NCI-H1436 treated with DMSO at 0.1 percent for 48 hours (cell line): ENCODE measurements at regions not wholly inside any gene's neighbourhood (a gene's known extent, or its start where the extent isn't known, plus 50 kb on each side); places are given as distances from the start of the nearest gene placed in this dataset.
"Not testable (repeated sequence)": the region's sequence is repeated elsewhere in the genome, so short reads cannot be mapped to it uniquely, and the experiment has no call there.

ENCODE experiments used
- DNase-seq: peaks from one replicate; lab custom pipeline; 2025; lab: John Stamatoyannopoulos, UW

- DNase-seq, result no peak
These were observed 484.4 kb upstream of the ADAMTS9 start for GRCh38 chr3:65172209-65172608.

- no peak for DNase-seq
These were observed 482.7 kb upstream of the ADAMTS9 start for GRCh38 chr3:65170390-65171042.

- DNase-seq, result no peak
These were observed 482.2 kb upstream of the ADAMTS9 start for GRCh38 chr3:65169961-65170360.

- DNase-seq, result no peak
These were observed 480.7 kb upstream of the ADAMTS9 start for GRCh38 chr3:65168547-65168946.

- no peak for DNase-seq
These were observed 478.7 kb upstream of the ADAMTS9 start for GRCh38 chr3:65166531-65166930.

- DNase-seq, result no peak
These were observed 470.2 kb upstream of the ADAMTS9 start for GRCh38 chr3:65158023-65158422.

- DNase-seq, result no peak
These were observed 466.2 kb upstream of the ADAMTS9 start for GRCh38 chr3:65153850-65154512.

GRCh38 chr3:65151666-65152065, 463.9 kb upstream of the ADAMTS9 start:
- no peak for DNase-seq

GRCh38 chr3:65149877-65150276, 462.1 kb upstream of the ADAMTS9 start:
- DNase-seq, result no peak

- no peak for DNase-seq
These were observed 460.9 kb upstream of the ADAMTS9 start for GRCh38 chr3:65148687-65149086.

- DNase-seq, result no peak
These were observed 458.4 kb upstream of the ADAMTS9 start for GRCh38 chr3:65146179-65146578.

- DNase-seq, result no peak
These were observed 457.9 kb upstream of the ADAMTS9 start for GRCh38 chr3:65145680-65146079.

GRCh38 chr3:65144791-65145351, 457.1 kb upstream of the ADAMTS9 start:
- DNase-seq, result no peak

- no peak for DNase-seq
These were observed 454.7 kb upstream of the ADAMTS9 start for GRCh38 chr3:65142456-65142855.

- DNase-seq, result no peak
These were observed 450.8 kb upstream of the ADAMTS9 start for GRCh38 chr3:65138556-65138955.

- not testable (repeated sequence) for DNase-seq
These were observed 446.0 kb upstream of the ADAMTS9 start for GRCh38 chr3:65133752-65134151.

- no peak for DNase-seq
These were observed 443.0 kb upstream of the ADAMTS9 start for GRCh38 chr3:65130782-65131181.

GRCh38 chr3:65128346-65128745, 440.5 kb upstream of the ADAMTS9 start:
- no peak for DNase-seq

GRCh38 chr3:65126527-65127410, 439.0 kb upstream of the ADAMTS9 start:
- no peak for DNase-seq

- not testable (repeated sequence) for DNase-seq
These were observed 432.4 kb upstream of the ADAMTS9 start for GRCh38 chr3:65120156-65120555.

GRCh38 chr3:65118912-65119499, 431.2 kb upstream of the ADAMTS9 start:
- DNase-seq, result no peak

- no peak for DNase-seq
These were observed 426.2 kb upstream of the ADAMTS9 start for GRCh38 chr3:65114041-65114440.
